ENCODE measurements at regions not wholly inside any gene's neighbourhood (a gene's known extent, or its start where the extent isn't known, plus 50 kb on each side); places are given as distances from the start of the nearest gene placed in this dataset.

GRCh38 chr5:75975496-75975895 lies 107.7 kb upstream of the SV2C start:
- TF ChIP-seq POLR2AphosphoS5 (IDR thresholded peaks at IDR 0.05; ENCODE audit: low read depth, low read length) (no peak), POLR2A (IDR thresholded peaks at IDR 0.05; ENCODE audit: low read depth, low read length) (no peak)

All from GM12892 (cell line).